B cell (primary cell): ENCODE measurements at regions not wholly inside any gene's neighbourhood (a gene's known extent, or its start where the extent isn't known, plus 50 kb on each side); places are given as distances from the start of the nearest gene placed in this dataset.

Experiments
- CTCF ChIP-seq: fragments of 200-600 bp; IDR thresholded peaks from one replicate; pipeline ENCODE4 v1.8.0; 2022; ENCODE audit warnings: antibody characterized with exemption, mild to moderate bottlenecking
- EZH2 ChIP-seq: IDR thresholded peaks from 2 replicates; pipeline ENCODE4 v1.6.1; 2012; ENCODE audit warnings: borderline replicate concordance, low read depth, mild to moderate bottlenecking, moderate library complexity, low read length; ENCODE audit not compliant: insufficient read depth, poor library complexity, severe bottlenecking

- TF ChIP-seq CTCF (peak; percentile 74), EZH2 (no peak)
Observed at GRCh38 chr3:8301977-8302735, 199.5 kb upstream of the LMCD1 start.
